AG09319 (cell line): ENCODE measurements at regions not wholly inside any gene's neighbourhood (a gene's known extent, or its start where the extent isn't known, plus 50 kb on each side); places are given as distances from the start of the nearest gene placed in this dataset.
"Not testable (repeated sequence)": the region's sequence is repeated elsewhere in the genome, so short reads cannot be mapped to it uniquely, and the experiment has no call there.

ENCODE experiments used
- DNase-seq: peaks from one replicate; pipeline ENCODE4 v3.0.0-alpha.2; 2010; ENCODE audit warnings: low read depth; ENCODE audit errors: extremely low read depth
- TF ChIP-seq, protein P1 (sequence below): IDR thresholded peaks from 2 replicates; pipeline ENCODE4 v1.5.1; 2011; ENCODE audit warnings: low read depth, mild to moderate bottlenecking, inconsistent platforms, low read length, moderate library complexity

DNA sequence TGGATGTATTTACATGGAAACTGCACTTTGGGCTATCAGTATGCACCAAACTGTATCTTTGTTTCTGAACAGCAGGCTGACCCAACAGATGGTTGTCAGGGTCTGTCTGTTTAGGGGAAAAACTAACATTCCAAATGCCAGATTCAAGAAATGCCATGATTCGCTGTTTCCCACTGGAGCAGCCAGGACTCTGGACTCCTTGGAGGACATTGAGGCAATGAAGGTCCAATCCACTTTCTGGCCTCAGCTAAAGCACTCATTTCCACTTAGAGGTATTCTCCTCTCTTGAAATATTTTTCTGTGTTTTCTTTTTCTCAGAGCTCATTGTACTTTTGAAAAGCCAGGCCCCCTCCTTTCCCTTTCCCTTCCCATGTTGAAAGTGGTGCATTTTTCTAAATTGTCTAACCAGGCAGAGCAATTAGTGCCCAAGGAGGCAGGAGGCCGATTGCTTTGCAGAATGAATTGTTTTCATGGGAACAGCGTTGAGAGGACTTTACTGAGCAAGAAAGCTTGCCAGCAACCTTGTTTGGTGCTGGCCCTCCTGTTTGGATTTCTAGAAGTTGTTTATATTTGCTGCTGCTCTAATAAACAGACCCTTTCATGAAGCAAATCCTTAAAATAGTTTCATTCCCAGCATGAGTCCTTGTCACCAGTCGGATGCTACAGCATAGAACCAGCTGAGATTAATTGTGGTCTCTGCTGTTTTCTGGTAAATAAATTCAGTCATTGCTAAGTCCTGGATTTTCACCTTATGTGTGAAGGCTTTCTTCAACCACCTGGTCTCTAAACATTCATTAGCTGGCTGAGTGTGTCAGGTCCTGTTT lies 132.8 kb upstream of the TAF11L2 start:
- DNase-seq = no peak

DNA sequence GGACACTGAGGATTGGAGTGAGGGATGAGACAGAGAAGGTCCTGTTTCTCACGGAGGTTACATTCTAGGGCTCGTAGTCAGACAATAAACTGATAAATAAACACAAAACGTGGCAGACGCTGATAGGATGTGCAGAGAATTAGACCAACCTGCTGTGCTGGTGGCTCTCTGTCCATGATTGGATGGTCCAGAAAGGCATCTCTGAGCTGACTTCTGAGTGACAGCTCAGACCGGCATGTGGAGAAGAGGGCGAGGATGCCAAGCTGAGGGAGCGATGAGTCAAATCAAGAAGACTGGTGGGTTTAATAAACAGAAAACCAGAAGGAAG lies 132.3 kb upstream of the TAF11L2 start:
- DNase-seq = no peak
- TF ChIP-seq, protein P1, sequence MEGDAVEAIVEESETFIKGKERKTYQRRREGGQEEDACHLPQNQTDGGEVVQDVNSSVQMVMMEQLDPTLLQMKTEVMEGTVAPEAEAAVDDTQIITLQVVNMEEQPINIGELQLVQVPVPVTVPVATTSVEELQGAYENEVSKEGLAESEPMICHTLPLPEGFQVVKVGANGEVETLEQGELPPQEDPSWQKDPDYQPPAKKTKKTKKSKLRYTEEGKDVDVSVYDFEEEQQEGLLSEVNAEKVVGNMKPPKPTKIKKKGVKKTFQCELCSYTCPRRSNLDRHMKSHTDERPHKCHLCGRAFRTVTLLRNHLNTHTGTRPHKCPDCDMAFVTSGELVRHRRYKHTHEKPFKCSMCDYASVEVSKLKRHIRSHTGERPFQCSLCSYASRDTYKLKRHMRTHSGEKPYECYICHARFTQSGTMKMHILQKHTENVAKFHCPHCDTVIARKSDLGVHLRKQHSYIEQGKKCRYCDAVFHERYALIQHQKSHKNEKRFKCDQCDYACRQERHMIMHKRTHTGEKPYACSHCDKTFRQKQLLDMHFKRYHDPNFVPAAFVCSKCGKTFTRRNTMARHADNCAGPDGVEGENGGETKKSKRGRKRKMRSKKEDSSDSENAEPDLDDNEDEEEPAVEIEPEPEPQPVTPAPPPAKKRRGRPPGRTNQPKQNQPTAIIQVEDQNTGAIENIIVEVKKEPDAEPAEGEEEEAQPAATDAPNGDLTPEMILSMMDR = no peak

More for the DNA sequence above, 132.8 kb upstream of the TAF11L2 start:
- TF ChIP-seq, protein P1 = no peak

DNA sequence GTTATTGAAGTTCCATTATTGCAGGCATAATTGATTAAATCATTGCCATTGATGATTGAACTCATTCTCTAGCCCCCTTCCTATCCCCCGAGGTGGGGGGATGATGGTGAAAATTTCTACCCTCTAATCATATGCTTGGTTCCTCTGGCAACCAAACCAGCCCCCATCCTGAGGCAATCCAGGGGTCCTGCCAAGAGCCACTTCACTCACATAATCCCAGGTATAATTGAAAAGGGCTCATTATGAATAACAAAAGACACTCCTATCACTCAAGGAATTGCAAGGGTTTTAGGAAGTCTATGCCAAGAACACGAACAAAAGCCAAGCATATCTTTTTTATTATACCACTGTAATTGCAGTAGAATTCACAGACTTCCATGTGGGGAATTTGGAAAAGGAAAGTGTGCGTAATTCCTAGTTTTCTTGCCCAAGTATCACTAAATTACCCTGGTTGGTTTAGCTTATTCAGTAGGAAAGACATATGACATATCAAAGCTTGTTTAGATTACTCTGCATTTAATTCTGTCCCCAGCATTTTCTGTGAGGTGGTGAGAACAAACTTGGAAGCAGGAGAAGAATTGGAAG lies 130.7 kb upstream of the TAF11L2 start:
- TF ChIP-seq, protein P1 = no peak
- no peak for DNase-seq

DNA sequence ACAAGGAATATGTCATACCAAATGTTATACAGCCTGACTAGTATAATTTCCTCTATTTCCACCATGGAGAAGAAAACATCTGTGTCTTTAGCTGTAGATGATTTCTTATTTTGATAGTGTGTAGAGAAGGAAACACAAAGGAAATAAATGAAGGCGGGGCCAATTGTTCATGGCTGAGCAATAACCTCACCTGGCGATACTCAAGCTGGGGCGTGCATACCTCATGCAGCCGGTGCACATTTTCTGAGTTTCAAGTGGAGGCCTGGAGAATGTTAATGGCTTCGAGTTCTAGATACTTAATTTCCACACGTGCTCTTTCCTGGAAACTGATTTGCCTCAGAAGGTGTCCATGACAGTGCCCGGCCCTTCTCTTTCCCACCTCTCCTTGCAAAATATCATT lies 127.4 kb upstream of the TAF11L2 start:
- DNase-seq = no peak
- TF ChIP-seq, protein P1 = no peak

DNA sequence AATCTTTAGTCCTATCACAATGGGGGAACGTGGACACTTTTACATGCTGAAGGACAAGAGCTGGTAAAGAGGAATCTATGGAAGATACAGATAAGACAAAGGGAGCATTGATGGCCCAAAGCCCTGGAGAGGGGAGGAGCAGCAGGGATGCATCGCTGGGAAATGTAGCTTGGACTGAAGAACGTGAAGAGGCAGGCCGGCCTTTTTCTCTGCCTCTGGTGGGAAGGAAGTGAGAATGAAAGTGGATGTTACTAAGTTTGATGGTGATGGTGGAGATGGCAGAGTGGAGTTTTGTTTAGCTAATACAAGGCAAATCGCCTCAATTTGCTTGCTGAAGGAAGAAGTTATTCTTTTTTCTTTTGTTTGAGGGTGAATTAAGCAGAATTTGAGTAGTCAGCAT lies 124.6 kb upstream of the TAF11L2 start:
- DNase-seq = no peak
- TF ChIP-seq, protein P1 = no peak

DNA sequence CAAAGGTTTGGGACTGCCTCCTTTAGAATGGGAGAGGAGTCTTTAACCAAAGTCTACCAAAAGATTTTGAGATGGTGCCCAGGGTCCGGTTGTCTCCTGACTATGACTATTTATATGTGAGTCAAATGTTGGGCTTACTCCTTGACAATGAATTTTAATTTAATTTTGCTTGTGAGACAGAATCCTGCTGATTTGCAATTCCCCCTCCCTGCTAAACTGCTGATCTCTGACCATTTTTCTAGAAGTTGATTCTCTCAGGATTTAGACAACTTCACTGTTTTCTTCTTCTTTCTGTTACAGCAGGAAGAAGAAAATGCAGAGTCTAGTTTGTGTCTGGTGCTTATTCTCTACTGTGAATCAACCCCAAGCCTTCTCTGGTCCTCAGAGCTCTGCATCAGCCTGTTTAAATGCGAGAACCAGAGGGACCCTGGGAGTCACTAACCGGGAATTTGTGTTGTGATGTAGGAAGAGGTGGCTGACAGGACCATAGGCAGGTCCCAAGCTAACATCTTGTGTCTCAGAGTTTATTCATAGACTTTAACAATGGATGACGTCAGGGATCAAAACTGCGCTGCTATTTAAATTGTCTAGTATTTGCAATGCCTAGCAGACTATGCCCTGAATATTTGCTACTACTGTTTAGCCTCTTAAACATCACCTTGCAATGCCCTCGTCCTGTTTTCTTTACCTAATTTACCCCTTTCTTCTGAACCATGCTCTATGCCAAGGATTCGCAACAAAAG lies 124.0 kb upstream of the TAF11L2 start:
- no peak for DNase-seq
- TF ChIP-seq, protein P1 = no peak

DNA sequence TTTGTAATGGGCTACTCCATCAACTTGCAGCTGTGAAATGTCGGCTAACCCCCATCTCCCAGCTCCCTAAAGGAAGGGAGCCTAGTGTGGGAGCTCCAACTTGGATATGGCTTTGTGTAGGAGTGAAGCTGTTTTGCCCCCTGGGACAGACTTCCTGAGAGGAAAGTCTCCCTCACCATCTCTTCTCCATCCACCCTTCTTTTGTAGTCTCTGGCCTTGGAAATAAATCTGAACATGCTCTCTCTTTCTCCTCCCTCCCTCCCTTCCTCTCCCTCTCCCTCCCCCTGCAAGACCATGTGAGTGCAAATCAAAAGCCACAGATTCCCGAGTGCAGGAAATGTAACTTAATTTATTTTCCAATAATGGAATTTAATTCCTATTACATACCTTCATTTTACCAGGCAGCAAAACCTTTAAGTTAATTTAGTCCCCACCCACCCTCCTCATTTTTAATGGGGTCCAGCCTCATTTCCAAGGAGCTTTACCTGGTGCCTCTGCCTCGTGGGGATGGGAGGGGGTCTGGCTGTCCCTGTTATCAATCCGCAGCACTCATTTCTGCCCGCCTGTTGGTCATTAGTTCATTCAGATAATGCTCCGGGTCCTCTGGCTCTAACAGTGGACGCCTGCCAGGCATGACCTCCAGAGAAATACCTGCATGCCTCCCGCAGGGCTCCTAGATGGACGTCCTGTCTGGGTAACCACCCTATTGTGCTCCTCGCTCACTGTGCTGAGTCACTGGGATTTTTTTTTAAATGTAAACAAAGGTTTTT lies 122.9 kb upstream of the TAF11L2 start:
- TF ChIP-seq, protein P1 = no peak
- no peak for DNase-seq

DNA sequence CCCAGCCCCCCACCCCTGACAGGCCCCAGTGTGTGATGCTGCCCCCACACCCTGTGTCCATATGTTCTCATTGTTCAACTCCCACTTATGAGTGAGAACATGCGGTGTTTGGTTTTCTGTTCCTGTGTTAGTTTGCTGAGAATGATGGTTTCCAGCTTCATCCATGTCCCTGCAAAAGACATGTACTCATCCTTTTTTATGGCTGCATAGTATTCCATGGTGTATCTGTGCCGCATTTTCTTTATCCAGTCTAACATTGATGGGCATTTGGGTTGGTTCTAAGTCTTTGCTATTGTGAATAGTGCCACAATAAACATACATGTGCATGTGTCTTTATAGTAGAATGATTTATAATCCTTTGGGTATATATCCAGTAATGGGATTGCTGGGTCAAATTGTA lies 122.1 kb upstream of the TAF11L2 start:
- DNase-seq = not testable (repeated sequence)
